Neural crest cell (in vitro differentiated cells): ENCODE measurements at regions not wholly inside any gene's neighbourhood (a gene's known extent, or its start where the extent isn't known, plus 50 kb on each side); places are given as distances from the start of the nearest gene placed in this dataset.

ENCODE experiments used
- DNase-seq: peaks from one replicate; pipeline ENCODE4 v3.0.0; 2021; ENCODE audit warnings: low read depth, mixed read lengths, low spot score
- H3K27ac Mint-ChIP-seq: one replicate; pipeline ENCODE4 v1.8.0; 2021; ENCODE audit warnings: mild to moderate bottlenecking, mixed read lengths; ENCODE audit not compliant: unreplicated experiment
- H3K27me3 Mint-ChIP-seq: 2 replicates; pipeline ENCODE4 v1.8.0; 2021; ENCODE audit warnings: low read depth, mild to moderate bottlenecking, mixed read lengths
- H3K36me3 Mint-ChIP-seq: 2 replicates; pipeline ENCODE4 v1.8.0; 2021; ENCODE audit warnings: low read depth, mild to moderate bottlenecking, mixed read lengths
- H3K4me1 Mint-ChIP-seq: 2 replicates; pipeline ENCODE4 v1.8.0; 2021; ENCODE audit warnings: mixed read lengths
- H3K4me3 Mint-ChIP-seq: one replicate; pipeline ENCODE4 v1.8.0; 2021; ENCODE audit warnings: mild to moderate bottlenecking, mixed read lengths
- H3K9me3 Mint-ChIP-seq: 2 replicates; pipeline ENCODE4 v1.8.0; 2021; ENCODE audit warnings: mixed read lengths
- CTCF ChIP-seq: fragments of 200-600 bp; sonication (generic); conservative IDR thresholded peaks from 2 replicates; pipeline ENCODE4 v1.5.0; 2021; ENCODE audit warnings: antibody characterized with exemption, mild to moderate bottlenecking

- Mint-ChIP-seq H3K4me1 (peaks cover 4% of the 10 kb centered on the region), H3K4me3 (no peak overlapping the region), H3K9me3 (peaks cover 4% of the 10 kb centered on the region), H3K27me3 (no peaks in the 10 kb centered on the region), H3K27ac (peak overlapping the region; percentile 81), H3K36me3 (no peaks in the 10 kb centered on the region)
- no peak for DNase-seq
- TF ChIP-seq CTCF: no peak
Measured at GRCh38 chr5:10064546-10065195, 185.0 kb downstream of the ATPSCKMT start.

- H3K9me3 Mint-ChIP-seq: peaks cover 4% of the 10 kb centered on the region
- no peaks in the 10 kb centered on the region for H3K27me3 Mint-ChIP-seq
- H3K4me3 Mint-ChIP-seq: no peak overlapping the region
- no peak overlapping the region for H3K27ac Mint-ChIP-seq
- no peak for TF ChIP-seq CTCF
- no peak for DNase-seq
- H3K36me3 Mint-ChIP-seq: no peaks in the 10 kb centered on the region
- no peaks in the 10 kb centered on the region for H3K4me1 Mint-ChIP-seq
Measured at GRCh38 chr5:10063997-10064396, 185.7 kb downstream of the ATPSCKMT start.

DNA sequence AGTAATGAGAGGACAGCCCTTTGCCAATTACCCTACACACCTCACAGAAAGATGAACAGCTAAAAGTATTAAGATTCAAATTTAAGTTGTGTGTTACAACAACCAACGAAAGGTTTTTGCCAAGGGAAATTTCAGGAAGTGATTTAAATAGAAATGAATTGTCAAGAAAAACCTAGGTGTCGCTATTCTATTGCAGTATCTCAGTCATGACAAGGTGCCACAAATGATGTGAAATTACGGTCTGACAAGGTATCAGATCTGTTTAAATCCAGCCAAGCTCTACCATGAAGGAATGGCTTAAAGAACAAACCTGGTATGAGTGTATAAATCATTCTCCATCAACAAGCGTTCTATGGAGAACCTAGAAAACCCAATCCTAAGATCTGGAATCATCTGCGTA is 189.7 kb downstream of the ATPSCKMT start:
- no peak for TF ChIP-seq CTCF
- H3K27me3 Mint-ChIP-seq: peaks cover 3% of the 10 kb centered on the region
- no peak for DNase-seq

GRCh38 chr5:10059556-10059955 is 190.1 kb downstream of the ATPSCKMT start:
- no peaks in the 10 kb centered on the region for H3K4me1 Mint-ChIP-seq
- TF ChIP-seq CTCF: no peak
- H3K36me3 Mint-ChIP-seq: no peaks in the 10 kb centered on the region
- H3K27me3 Mint-ChIP-seq: peaks cover 3% of the 10 kb centered on the region
- H3K9me3 Mint-ChIP-seq: peaks cover 4% of the 10 kb centered on the region
- H3K27ac Mint-ChIP-seq: no peak overlapping the region
- no peak for DNase-seq
- H3K4me3 Mint-ChIP-seq: no peak overlapping the region

More for the DNA sequence above, 189.7 kb downstream of the ATPSCKMT start:
- peaks cover 4% of the 10 kb centered on the region for H3K9me3 Mint-ChIP-seq
- H3K4me1 Mint-ChIP-seq: no peaks in the 10 kb centered on the region
- no peak overlapping the region for H3K4me3 Mint-ChIP-seq
- no peak overlapping the region for H3K27ac Mint-ChIP-seq
- no peaks in the 10 kb centered on the region for H3K36me3 Mint-ChIP-seq

DNA sequence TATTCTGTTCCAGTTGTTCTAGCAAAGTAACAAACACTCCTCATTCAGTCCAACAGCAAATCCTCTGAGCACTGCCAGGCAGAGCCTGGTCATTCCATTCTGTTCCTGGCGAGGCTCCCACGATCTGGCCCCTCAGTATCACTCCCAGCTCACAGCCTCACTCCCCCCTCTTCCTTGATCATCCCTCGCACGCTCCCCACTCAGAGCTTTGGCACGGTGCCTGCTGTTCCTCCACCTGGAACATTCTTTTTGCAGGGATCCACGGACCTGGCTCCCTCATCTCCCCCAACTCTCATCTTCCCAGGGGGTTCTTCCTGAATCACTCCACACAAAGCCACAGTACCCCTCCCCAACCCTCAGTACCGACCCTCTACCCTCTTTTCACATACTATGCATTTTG is 192.3 kb downstream of the ATPSCKMT start:
- Mint-ChIP-seq H3K27me3 (peaks cover 3% of the 10 kb centered on the region), H3K4me1 (no peaks in the 10 kb centered on the region), H3K4me3 (no peak overlapping the region), H3K9me3 (peaks cover 7% of the 10 kb centered on the region), H3K36me3 (peaks cover 6% of the 10 kb centered on the region), H3K27ac (peak overlapping the region; percentile 54)
- DNase-seq: no peak
- no peak for TF ChIP-seq CTCF
